WTC11 (cell line): ENCODE measurements at regions not wholly inside any gene's neighbourhood (a gene's known extent, or its start where the extent isn't known, plus 50 kb on each side); places are given as distances from the start of the nearest gene placed in this dataset.

ENCODE experiments used
- ATAC-seq: fragments of 200-7000 bp; cut with Tn5 transposase; 2 replicates; pipeline ENCODE4 v1.10.0; 2021; ENCODE audit warnings: mild to moderate bottlenecking, moderate library complexity
- CTCF ChIA-PET: fragments of 300-600 bp; sonication (Branson Sonifier 250); formaldehyde crosslinking; loops from one replicate; lab custom pipeline; 2021; ENCODE audit warnings: antibody characterized with exemption; lab: Charles Lee
- POLR2A ChIA-PET: fragments of 350-600 bp; sonication (Branson Sonifier 250); formaldehyde crosslinking; loops from one replicate; lab custom pipeline; 2021; ENCODE audit warnings: antibody characterized with exemption; lab: Charles Lee
- DNase-seq: peaks from one replicate; pipeline ENCODE4 v3.0.0; 2021; ENCODE audit warnings: low spot score
- H3K27ac Mint-ChIP-seq: 2 replicates; pipeline ENCODE4 v1.8.0; 2021; ENCODE audit warnings: mixed read lengths
- H3K27me3 Mint-ChIP-seq: 2 replicates; pipeline ENCODE4 v1.8.0; 2021; ENCODE audit warnings: low read depth, mild to moderate bottlenecking, moderate library complexity, mixed read lengths
- H3K36me3 Mint-ChIP-seq: 2 replicates; pipeline ENCODE4 v1.8.0; 2021; ENCODE audit warnings: mixed read lengths
- H3K4me1 Mint-ChIP-seq: 2 replicates; pipeline ENCODE4 v1.8.0; 2022; ENCODE audit warnings: mixed read lengths
- H3K4me3 Mint-ChIP-seq: 2 replicates; pipeline ENCODE4 v1.8.0; 2021; ENCODE audit warnings: mild to moderate bottlenecking, moderate library complexity, mixed read lengths
- H3K9me3 Mint-ChIP-seq: 2 replicates; pipeline ENCODE4 v1.8.0; 2021; ENCODE audit warnings: mixed read lengths
- ATF1 ChIP-seq: sonication (generic); formaldehyde crosslinking; IDR thresholded peaks from 2 replicates; pipeline ENCODE4 v1.8.1; 2023; ENCODE audit warnings: mild to moderate bottlenecking, moderate library complexity, missing genetic modification reagents
- ATF2 ChIP-seq: sonication (generic); formaldehyde crosslinking; IDR thresholded peaks from 2 replicates; pipeline ENCODE4 v1.8.1; 2022; ENCODE audit warnings: low read depth, missing genetic modification reagents, borderline replicate concordance
- ESRRA ChIP-seq: sonication (generic); formaldehyde crosslinking; IDR thresholded peaks from 2 replicates; pipeline ENCODE4 v1.8.1; 2022; ENCODE audit warnings: mild to moderate bottlenecking, missing genetic modification reagents, borderline replicate concordance
- ETV6 ChIP-seq: sonication (generic); formaldehyde crosslinking; IDR thresholded peaks from 2 replicates; pipeline ENCODE4 v1.8.1; 2022; ENCODE audit warnings: mild to moderate bottlenecking, missing genetic modification reagents
- MXD4 ChIP-seq: fragments of 250-450 bp; sonication (Bioruptor Pico); IDR thresholded peaks from 2 replicates; pipeline ENCODE4 v1.8.0; 2021; ENCODE audit warnings: mild to moderate bottlenecking, moderate library complexity, borderline replicate concordance
- MYBL2 ChIP-seq: sonication (generic); formaldehyde crosslinking; IDR thresholded peaks from 2 replicates; pipeline ENCODE4 v1.8.1; 2023; ENCODE audit warnings: mild to moderate bottlenecking, moderate library complexity, missing genetic modification reagents
- NR3C1 ChIP-seq: sonication (generic); formaldehyde crosslinking; conservative IDR thresholded peaks from 2 replicates; pipeline ENCODE4 v1.8.1; 2023; ENCODE audit warnings: low read depth, mild to moderate bottlenecking, missing genetic modification reagents
- OVOL2 ChIP-seq: fragments of 250-450 bp; sonication (Bioruptor Pico); IDR thresholded peaks from 2 replicates; pipeline ENCODE4 v1.9.0; 2021; ENCODE audit warnings: mild to moderate bottlenecking, borderline replicate concordance
- SOX15 ChIP-seq: fragments of 250-450 bp; sonication (Bioruptor Pico); IDR thresholded peaks from 2 replicates; pipeline ENCODE4 v1.9.0; 2021; ENCODE audit warnings: mild to moderate bottlenecking
- SP1 ChIP-seq: sonication (generic); formaldehyde crosslinking; conservative IDR thresholded peaks from 2 replicates; pipeline ENCODE4 v1.8.1; 2022; ENCODE audit warnings: missing genetic modification reagents
- TCF7 ChIP-seq: sonication (generic); formaldehyde crosslinking; IDR thresholded peaks from 2 replicates; pipeline ENCODE4 v1.8.0; 2022; ENCODE audit warnings: mild to moderate bottlenecking, low read depth, missing genetic modification reagents, moderate library complexity
- TP53 ChIP-seq: sonication (generic); formaldehyde crosslinking; IDR thresholded peaks from 2 replicates; pipeline ENCODE4 v1.8.1; 2023; ENCODE audit warnings: mild to moderate bottlenecking, missing genetic modification reagents
- ZNF138 ChIP-seq: sonication (generic); formaldehyde crosslinking; conservative IDR thresholded peaks from 2 replicates; pipeline ENCODE4 v1.8.1; 2022; ENCODE audit warnings: mild to moderate bottlenecking, moderate library complexity, missing genetic modification reagents
- ZNF219 ChIP-seq: sonication (generic); formaldehyde crosslinking; IDR thresholded peaks from 2 replicates; pipeline ENCODE4 v1.8.0; 2023; ENCODE audit warnings: missing genetic modification reagents, mild to moderate bottlenecking, borderline replicate concordance
- ZNF263 ChIP-seq: sonication (generic); formaldehyde crosslinking; IDR thresholded peaks from 2 replicates; pipeline ENCODE4 v1.8.1; 2022; ENCODE audit warnings: low read depth, mild to moderate bottlenecking, moderate library complexity, missing genetic modification reagents
- ZNF416 ChIP-seq: fragments of 250-450 bp; sonication (Bioruptor Pico); IDR thresholded peaks from 2 replicates; pipeline ENCODE4 v1.9.0; 2021; ENCODE audit warnings: mild to moderate bottlenecking, inconsistent platforms
- TF ChIP-seq, protein P1 (sequence below): fragments of 250-450 bp; sonication (Bioruptor Pico); conservative IDR thresholded peaks from 2 replicates; pipeline ENCODE4 v1.9.0; 2021; ENCODE audit warnings: mild to moderate bottlenecking
- TF ChIP-seq, protein P2 (sequence below): sonication (generic); formaldehyde crosslinking; IDR thresholded peaks from 2 replicates; pipeline ENCODE4 v1.8.1; 2023; ENCODE audit warnings: mild to moderate bottlenecking, missing genetic modification reagents

DNA sequence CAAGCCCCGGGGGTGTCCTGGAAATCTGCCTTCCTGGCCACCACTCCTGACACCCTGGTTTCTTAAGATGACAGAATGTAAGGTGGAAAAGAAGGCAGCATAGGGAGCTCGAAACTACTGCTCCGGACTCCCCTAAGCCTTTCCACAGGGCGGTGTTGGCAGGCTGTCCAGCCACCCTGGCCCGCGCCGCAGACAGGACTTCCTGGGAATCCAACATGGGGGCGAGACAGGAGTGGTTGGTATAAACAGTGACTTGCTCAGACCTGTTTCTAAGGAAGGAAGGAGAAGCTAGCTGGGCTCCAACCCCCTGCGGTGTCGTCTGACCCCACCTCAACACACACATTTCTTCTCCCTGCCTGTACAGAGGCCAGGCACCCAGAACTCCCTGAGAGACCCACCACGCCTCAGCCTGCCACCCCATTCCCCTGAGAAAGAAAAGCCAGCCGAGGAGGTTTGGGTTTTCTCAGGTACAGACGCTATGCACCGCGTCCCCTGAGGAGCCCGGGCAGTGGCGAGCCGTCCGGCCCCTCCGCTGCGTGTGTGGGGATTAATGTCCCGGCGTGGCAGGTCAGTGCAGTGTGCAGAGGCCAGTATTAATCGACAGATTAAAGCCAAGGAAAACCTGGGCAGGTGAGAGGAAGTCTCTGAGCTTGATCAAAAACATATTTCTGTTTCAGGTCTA is 349.6 kb upstream of the MKI67 start:
- TF ChIP-seq ZNF138, result no peak
- TF ChIP-seq NR3C1 (CRISPR knock-in tag), result no peak
- TF ChIP-seq MXD4 (CRISPR knock-in tag), result no peak
- no peak for TF ChIP-seq TP53
- TF ChIP-seq ETV6 (CRISPR knock-in tag), result no peak
- TF ChIP-seq ZNF263 (CRISPR knock-in tag), result no peak
- no peak for TF ChIP-seq ZNF219 (CRISPR knock-in tag)
- TF ChIP-seq, protein P1, sequence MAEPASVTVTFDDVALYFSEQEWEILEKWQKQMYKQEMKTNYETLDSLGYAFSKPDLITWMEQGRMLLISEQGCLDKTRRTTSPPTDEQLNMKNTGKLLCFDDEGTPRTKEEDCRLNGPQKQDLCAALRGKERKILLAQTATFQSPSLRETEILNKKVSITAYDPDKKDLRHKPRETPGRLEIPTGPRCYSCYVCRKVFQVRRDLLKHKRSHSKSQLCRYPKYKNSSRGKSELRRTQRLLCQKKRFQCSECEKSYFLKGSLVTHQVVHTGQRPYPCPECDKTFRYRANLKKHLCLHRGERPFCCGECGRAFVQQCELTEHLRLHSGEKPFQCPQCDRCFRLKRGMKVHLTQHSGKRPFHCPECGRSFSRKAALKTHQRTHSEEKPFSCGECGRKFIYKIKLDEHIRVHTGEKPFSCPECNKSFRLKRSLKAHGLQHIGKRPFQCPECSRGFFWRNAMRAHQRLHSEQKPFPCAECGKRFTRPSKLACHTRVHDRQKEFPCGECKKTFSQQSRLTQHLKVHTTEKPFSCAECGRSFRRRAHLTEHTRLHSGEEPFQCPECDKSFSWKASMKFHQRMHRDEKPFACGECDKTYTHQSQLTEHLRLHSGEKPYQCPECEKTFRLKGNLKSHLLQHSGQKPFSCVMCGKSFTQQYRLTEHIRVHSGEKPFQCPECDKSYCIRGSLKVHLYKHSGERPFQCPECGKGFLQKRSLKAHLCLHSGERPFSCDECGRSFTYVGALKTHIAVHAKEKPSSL, result no peak
- TF ChIP-seq OVOL2 (CRISPR knock-in tag), result no peak
- TF ChIP-seq, protein P2, sequence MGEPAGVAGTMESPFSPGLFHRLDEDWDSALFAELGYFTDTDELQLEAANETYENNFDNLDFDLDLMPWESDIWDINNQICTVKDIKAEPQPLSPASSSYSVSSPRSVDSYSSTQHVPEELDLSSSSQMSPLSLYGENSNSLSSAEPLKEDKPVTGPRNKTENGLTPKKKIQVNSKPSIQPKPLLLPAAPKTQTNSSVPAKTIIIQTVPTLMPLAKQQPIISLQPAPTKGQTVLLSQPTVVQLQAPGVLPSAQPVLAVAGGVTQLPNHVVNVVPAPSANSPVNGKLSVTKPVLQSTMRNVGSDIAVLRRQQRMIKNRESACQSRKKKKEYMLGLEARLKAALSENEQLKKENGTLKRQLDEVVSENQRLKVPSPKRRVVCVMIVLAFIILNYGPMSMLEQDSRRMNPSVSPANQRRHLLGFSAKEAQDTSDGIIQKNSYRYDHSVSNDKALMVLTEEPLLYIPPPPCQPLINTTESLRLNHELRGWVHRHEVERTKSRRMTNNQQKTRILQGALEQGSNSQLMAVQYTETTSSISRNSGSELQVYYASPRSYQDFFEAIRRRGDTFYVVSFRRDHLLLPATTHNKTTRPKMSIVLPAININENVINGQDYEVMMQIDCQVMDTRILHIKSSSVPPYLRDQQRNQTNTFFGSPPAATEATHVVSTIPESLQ (CRISPR knock-in tag), result no peak
- TF ChIP-seq ATF1 (CRISPR knock-in tag), result no peak
- TF ChIP-seq TCF7 (CRISPR knock-in tag), result no peak
- no peak for TF ChIP-seq SP1 (CRISPR knock-in tag)
- TF ChIP-seq MYBL2 (CRISPR knock-in tag), result no peak
- no peak for TF ChIP-seq ATF2 (CRISPR knock-in tag)
- no peak for TF ChIP-seq ESRRA (CRISPR knock-in tag)
- CTCF ChIA-PET, result no interaction called here

DNA sequence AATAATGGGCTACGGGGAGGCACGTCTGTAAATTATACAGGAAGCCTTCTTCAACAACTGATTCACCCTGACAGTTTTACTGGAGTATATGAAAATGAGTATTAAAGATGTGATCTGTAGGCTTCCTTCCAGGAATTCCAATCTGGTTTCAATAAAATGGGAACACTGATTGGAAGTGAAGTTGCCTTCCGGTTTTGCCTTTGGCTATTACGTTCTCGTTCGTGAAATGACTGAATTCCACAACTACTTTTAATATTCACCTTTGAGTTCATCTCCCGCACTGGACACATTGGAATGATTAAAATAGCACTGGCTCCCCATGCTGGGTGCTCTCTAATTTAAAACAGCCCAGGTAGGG is 350.1 kb upstream of the MKI67 start:
- CTCF ChIA-PET, result no interaction called here
- TF ChIP-seq SOX15 (CRISPR knock-in tag) (no peak), ZNF416 (CRISPR knock-in tag) (no peak), ATF2 (CRISPR knock-in tag) (no peak)
- ATAC-seq, result no peak
- no peak for DNase-seq
- Mint-ChIP-seq H3K4me1 (peaks cover 14% of the 10 kb centered on the region), H3K4me3 (no peak overlapping the region), H3K36me3 (no peaks in the 10 kb centered on the region), H3K9me3 (no peaks in the 10 kb centered on the region), H3K27ac (no peak overlapping the region), H3K27me3 (no peaks in the 10 kb centered on the region)
- POLR2A ChIA-PET, result no interaction called here

More for the DNA sequence above, 349.6 kb upstream of the MKI67 start:
- Mint-ChIP-seq H3K27me3 (no peaks in the 10 kb centered on the region), H3K36me3 (no peaks in the 10 kb centered on the region), H3K4me3 (no peak overlapping the region), H3K4me1 (peaks cover 9% of the 10 kb centered on the region), H3K9me3 (no peaks in the 10 kb centered on the region), H3K27ac (no peak overlapping the region)
- DNase-seq (no peak), ATAC-seq (no peak)
- POLR2A ChIA-PET, result no interaction called here
